PFSK-1 (cell line): ENCODE measurements at regions not wholly inside any gene's neighbourhood (a gene's known extent, or its start where the extent isn't known, plus 50 kb on each side); places are given as distances from the start of the nearest gene placed in this dataset.

ENCODE experiments used
- FOXP2 ChIP-seq: optimal IDR thresholded peaks from 2 replicates; pipeline ENCODE3; 2011; ENCODE audit warnings: borderline replicate concordance, control low read depth, inconsistent platforms; ENCODE audit not compliant: insufficient read depth; ENCODE audit errors: extremely low read length, extremely low read depth
- POLR2AphosphoS5 ChIP-seq: IDR thresholded peaks from 2 replicates; pipeline ENCODE4 v1.6.1; 2012; ENCODE audit warnings: low read depth, mild to moderate bottlenecking, control low read depth, low read length, moderate library complexity
- SIN3A ChIP-seq: IDR thresholded peaks from 2 replicates; pipeline ENCODE4 v1.6.1; 2012; ENCODE audit warnings: mild to moderate bottlenecking, low read length, moderate library complexity, borderline replicate concordance; ENCODE audit not compliant: insufficient read depth
- TAF1 ChIP-seq: IDR thresholded peaks from 2 replicates; pipeline ENCODE4 v1.6.1; 2012; ENCODE audit warnings: low read length, control low read depth, borderline replicate concordance; ENCODE audit not compliant: insufficient read depth
- TF ChIP-seq, protein P1 (sequence below), 2 experiments: IDR thresholded peaks; 2 replicates each; pipeline versions ENCODE4 v1.6.1 to v1.8.0; 2011 to 2012; ENCODE audit warnings: low read depth in 2 of 2, low read length in 2 of 2, control low read depth in 1 of 2, inconsistent platforms in 1 of 2, mild to moderate bottlenecking in 1 of 2, moderate library complexity in 1 of 2; ENCODE audit not compliant: insufficient read depth in 1 of 2

DNA sequence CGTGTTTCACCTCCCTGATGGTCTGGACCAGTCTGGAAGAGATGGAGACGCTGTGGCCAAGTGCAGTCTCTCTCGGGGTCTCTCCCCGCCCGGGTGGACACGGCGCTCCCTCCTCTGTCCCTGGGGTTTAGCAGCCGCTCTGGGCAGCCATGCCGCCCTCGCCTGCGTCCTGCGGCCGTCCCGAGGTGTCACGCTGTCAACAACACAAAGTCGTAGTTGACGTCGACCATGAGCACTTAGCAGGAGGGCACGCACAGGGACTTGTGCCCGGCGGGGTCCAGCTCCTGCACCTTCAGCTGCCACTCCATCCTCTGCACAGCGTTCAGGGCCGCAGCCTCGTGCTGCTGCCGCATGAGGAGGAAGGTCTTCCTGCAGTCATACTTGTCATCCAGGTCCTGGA is 368.9 kb downstream of the CDH9 start:
- TF ChIP-seq TAF1 (no peak), POLR2AphosphoS5 (no peak), SIN3A (no peak), FOXP2 (no peak)
- TF ChIP-seq, protein P1, sequence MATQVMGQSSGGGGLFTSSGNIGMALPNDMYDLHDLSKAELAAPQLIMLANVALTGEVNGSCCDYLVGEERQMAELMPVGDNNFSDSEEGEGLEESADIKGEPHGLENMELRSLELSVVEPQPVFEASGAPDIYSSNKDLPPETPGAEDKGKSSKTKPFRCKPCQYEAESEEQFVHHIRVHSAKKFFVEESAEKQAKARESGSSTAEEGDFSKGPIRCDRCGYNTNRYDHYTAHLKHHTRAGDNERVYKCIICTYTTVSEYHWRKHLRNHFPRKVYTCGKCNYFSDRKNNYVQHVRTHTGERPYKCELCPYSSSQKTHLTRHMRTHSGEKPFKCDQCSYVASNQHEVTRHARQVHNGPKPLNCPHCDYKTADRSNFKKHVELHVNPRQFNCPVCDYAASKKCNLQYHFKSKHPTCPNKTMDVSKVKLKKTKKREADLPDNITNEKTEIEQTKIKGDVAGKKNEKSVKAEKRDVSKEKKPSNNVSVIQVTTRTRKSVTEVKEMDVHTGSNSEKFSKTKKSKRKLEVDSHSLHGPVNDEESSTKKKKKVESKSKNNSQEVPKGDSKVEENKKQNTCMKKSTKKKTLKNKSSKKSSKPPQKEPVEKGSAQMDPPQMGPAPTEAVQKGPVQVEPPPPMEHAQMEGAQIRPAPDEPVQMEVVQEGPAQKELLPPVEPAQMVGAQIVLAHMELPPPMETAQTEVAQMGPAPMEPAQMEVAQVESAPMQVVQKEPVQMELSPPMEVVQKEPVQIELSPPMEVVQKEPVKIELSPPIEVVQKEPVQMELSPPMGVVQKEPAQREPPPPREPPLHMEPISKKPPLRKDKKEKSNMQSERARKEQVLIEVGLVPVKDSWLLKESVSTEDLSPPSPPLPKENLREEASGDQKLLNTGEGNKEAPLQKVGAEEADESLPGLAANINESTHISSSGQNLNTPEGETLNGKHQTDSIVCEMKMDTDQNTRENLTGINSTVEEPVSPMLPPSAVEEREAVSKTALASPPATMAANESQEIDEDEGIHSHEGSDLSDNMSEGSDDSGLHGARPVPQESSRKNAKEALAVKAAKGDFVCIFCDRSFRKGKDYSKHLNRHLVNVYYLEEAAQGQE (IDR thresholded peaks at IDR 0.05; ENCODE audit: insufficient read depth in 1 of 2, low read depth in 2 of 2, low read length in 2 of 2) = no peak
